DND-41 (cell line): ENCODE measurements at regions not wholly inside any gene's neighbourhood (a gene's known extent, or its start where the extent isn't known, plus 50 kb on each side); places are given as distances from the start of the nearest gene placed in this dataset.

Experiments
- ATAC-seq: fragments of 200-7000 bp; cut with Tn5 transposase; 3 replicates; pipeline ENCODE4 v1.9.1; 2021; ENCODE audit warnings: low read depth; ENCODE audit not compliant: insufficient read depth
- DNase-seq: peaks from one replicate; pipeline ENCODE4 v3.0.0-alpha.2; 2020
- H2AFZ ChIP-seq: 2 replicates; pipeline ENCODE4 v1.6.0; 2012; ENCODE audit warnings: low read depth, low read length
- H3K27ac ChIP-seq: 2 replicates; pipeline ENCODE4 v1.5.1; 2012; ENCODE audit warnings: low read length, inconsistent platforms
- H3K27me3 ChIP-seq: fragments of 200-600 bp; sonication (generic); 2 replicates; pipeline ENCODE4 v1.6.0; 2012; ENCODE audit warnings: low read length, mild to moderate bottlenecking, inconsistent platforms; ENCODE audit not compliant: insufficient read depth, poor library complexity
- H3K36me3 ChIP-seq: 2 replicates; pipeline ENCODE4 v1.5.1; 2012; ENCODE audit warnings: low read length, inconsistent platforms; ENCODE audit not compliant: insufficient read depth
- H3K4me1 ChIP-seq: 2 replicates; pipeline ENCODE4 v1.5.1; 2012; ENCODE audit warnings: mild to moderate bottlenecking, low read length; ENCODE audit not compliant: insufficient read depth
- H3K4me2 ChIP-seq: 2 replicates; pipeline ENCODE4 v1.6.0; 2012; ENCODE audit warnings: mild to moderate bottlenecking, moderate library complexity, low read length, inconsistent platforms; ENCODE audit not compliant: insufficient read depth
- H3K4me3 ChIP-seq, 2 experiments: fragments of 200-600 bp in 1 of 2; shearing (Covaris generic) in 1 of 2; 2 replicates each; pipeline ENCODE4 v1.5.1; 2012 to 2016; ENCODE audit warnings: inconsistent platforms in 2 of 2, low read length in 2 of 2, mild to moderate bottlenecking in 2 of 2, low read depth in 1 of 2, moderate library complexity in 1 of 2
- H3K79me2 ChIP-seq: 2 replicates; pipeline ENCODE4 v1.6.0; 2012; ENCODE audit warnings: low read length, inconsistent platforms; ENCODE audit not compliant: insufficient read depth
- H3K9ac ChIP-seq: 2 replicates; pipeline ENCODE4 v1.6.0; 2012; ENCODE audit warnings: low read depth, mild to moderate bottlenecking, inconsistent platforms, low read length, moderate library complexity
- H3K9me3 ChIP-seq: 2 replicates; pipeline ENCODE4 v1.5.1; 2012; ENCODE audit warnings: low read length, moderate library complexity, mild to moderate bottlenecking, inconsistent platforms; ENCODE audit not compliant: insufficient read depth, severe bottlenecking
- H4K20me1 ChIP-seq: 2 replicates; pipeline ENCODE4 v1.6.0; 2012; ENCODE audit warnings: low read length; ENCODE audit not compliant: insufficient read depth
- CTCF ChIP-seq: IDR thresholded peaks from 2 replicates; pipeline ENCODE4 v1.5.1; 2012; ENCODE audit warnings: borderline replicate concordance, low read length, moderate library complexity, mild to moderate bottlenecking; ENCODE audit not compliant: poor library complexity, severe bottlenecking; ENCODE audit errors: extremely low read depth
- EZH2 ChIP-seq: IDR thresholded peaks from 3 replicates; pipeline ENCODE4 v1.6.1; 2012; ENCODE audit warnings: borderline replicate concordance, low read depth, mild to moderate bottlenecking, moderate library complexity, low read length, inconsistent platforms; ENCODE audit not compliant: severe bottlenecking

- H3K9ac ChIP-seq, result no peak overlapping the region
- H4K20me1 ChIP-seq, result no peaks in the 10 kb centered on the region
- TF ChIP-seq EZH2 (no peak), CTCF (no peak)
- no peaks in the 10 kb centered on the region for H3K27me3 ChIP-seq
- ATAC-seq, result no peak
- H2AFZ ChIP-seq, result no peak overlapping the region
- H3K79me2 ChIP-seq, result no peaks in the 10 kb centered on the region
- no peaks in the 10 kb centered on the region for H3K4me1 ChIP-seq
- H3K4me2 ChIP-seq, result no peak overlapping the region
- no peaks in the 10 kb centered on the region for H3K36me3 ChIP-seq
- no peaks in the 10 kb centered on the region for H3K9me3 ChIP-seq
- DNase-seq, result no peak
- no peak overlapping the region for H3K4me3 ChIP-seq
- no peak overlapping the region for H3K27ac ChIP-seq
Observed at GRCh38 chr13:78910147-78910546, 251.2 kb upstream of the OBI1 start.

GRCh38 chr13:78909276-78909675, 250.3 kb upstream of the OBI1 start:
- no peaks in the 10 kb centered on the region for H3K27me3 ChIP-seq
- no peak for TF ChIP-seq CTCF
- TF ChIP-seq EZH2, result no peak
- no peaks in the 10 kb centered on the region for H3K9me3 ChIP-seq
- no peak overlapping the region for H3K9ac ChIP-seq
- H4K20me1 ChIP-seq, result no peaks in the 10 kb centered on the region
- no peak overlapping the region for H2AFZ ChIP-seq
- H3K4me3 ChIP-seq, result no peak overlapping the region
- H3K4me1 ChIP-seq, result no peaks in the 10 kb centered on the region
- H3K36me3 ChIP-seq, result no peaks in the 10 kb centered on the region
- no peak overlapping the region for H3K27ac ChIP-seq
- H3K4me2 ChIP-seq, result no peak overlapping the region
- DNase-seq (no peak), ATAC-seq (no peak)
- H3K79me2 ChIP-seq, result no peaks in the 10 kb centered on the region

GRCh38 chr13:78907006-78907405, 248.1 kb upstream of the OBI1 start:
- no peaks in the 10 kb centered on the region for H3K79me2 ChIP-seq
- DNase-seq (no peak), ATAC-seq (no peak)
- H4K20me1 ChIP-seq, result no peaks in the 10 kb centered on the region
- H3K27ac ChIP-seq, result no peak overlapping the region
- H3K9me3 ChIP-seq, result no peaks in the 10 kb centered on the region
- H3K9ac ChIP-seq, result no peak overlapping the region
- no peaks in the 10 kb centered on the region for H3K36me3 ChIP-seq
- H3K4me2 ChIP-seq, result no peak overlapping the region
- no peak for TF ChIP-seq EZH2
- no peak for TF ChIP-seq CTCF
- H3K4me3 ChIP-seq, result no peak overlapping the region
- H3K27me3 ChIP-seq, result no peaks in the 10 kb centered on the region
- H2AFZ ChIP-seq, result no peak overlapping the region
- no peaks in the 10 kb centered on the region for H3K4me1 ChIP-seq

- no peak overlapping the region for H2AFZ ChIP-seq
- H3K27ac ChIP-seq, result no peak overlapping the region
- TF ChIP-seq EZH2 (no peak), CTCF (no peak)
- H3K4me2 ChIP-seq, result no peak overlapping the region
- H3K4me1 ChIP-seq, result no peaks in the 10 kb centered on the region
- no peaks in the 10 kb centered on the region for H4K20me1 ChIP-seq
- ATAC-seq, result no peak
- no peaks in the 10 kb centered on the region for H3K9me3 ChIP-seq
- H3K27me3 ChIP-seq, result peaks cover 4% of the 10 kb centered on the region
- H3K79me2 ChIP-seq, result no peaks in the 10 kb centered on the region
- DNase-seq, result no peak
- no peak overlapping the region for H3K4me3 ChIP-seq
- no peak overlapping the region for H3K9ac ChIP-seq
- no peaks in the 10 kb centered on the region for H3K36me3 ChIP-seq
Observed at GRCh38 chr13:78897200-78897599, 238.2 kb upstream of the OBI1 start.
